Activated naive CD4-positive, alpha-beta T cell treated with anti-CD3 and anti-CD28 coated beads for 36 hours (primary cell): ENCODE measurements at regions not wholly inside any gene's neighbourhood (a gene's known extent, or its start where the extent isn't known, plus 50 kb on each side); places are given as distances from the start of the nearest gene placed in this dataset.

Experiments used
- CTCF ChIA-PET: fragments of 350-600 bp; sonication (Branson Sonifier 250); formaldehyde crosslinking; loops from one replicate; lab custom pipeline; 2021; ENCODE audit warnings: antibody characterized with exemption; lab: Charles Lee
- DNase-seq: peaks from one replicate; pipeline ENCODE4 v3.0.0-alpha.2; 2020
- H3K27ac Mint-ChIP-seq: one replicate; pipeline ENCODE4 v1.8.0; 2021; ENCODE audit warnings: mild to moderate bottlenecking, mixed read lengths
- H3K27me3 Mint-ChIP-seq: one replicate; pipeline ENCODE4 v1.8.0; 2021; ENCODE audit warnings: low read depth, mixed read lengths
- H3K36me3 Mint-ChIP-seq: one replicate; pipeline ENCODE4 v1.8.0; 2021; ENCODE audit warnings: low read depth, mixed read lengths
- H3K4me1 Mint-ChIP-seq: one replicate; pipeline ENCODE4 v1.8.0; 2021; ENCODE audit warnings: low read depth, mixed read lengths
- H3K4me3 Mint-ChIP-seq: one replicate; pipeline ENCODE4 v1.8.0; 2021; ENCODE audit warnings: mild to moderate bottlenecking, moderate library complexity, mixed read lengths
- H3K9me3 Mint-ChIP-seq: one replicate; pipeline ENCODE4 v1.8.0; 2021; ENCODE audit warnings: mixed read lengths
- intact Hi-C: fragments of 100-400 bp; cut with micrococcal nuclease; formaldehyde crosslinking; loops from one replicate; pipeline ENCODE4 v1.15.1; 2023

- no peaks in the 10 kb centered on the region for H3K27me3 Mint-ChIP-seq
- no peak overlapping the region for H3K4me3 Mint-ChIP-seq
- H3K36me3 Mint-ChIP-seq: no peaks in the 10 kb centered on the region
- CTCF ChIA-PET: interaction anchor here (0.5 to 1.4 kb wide), 6 partner anchors 15 to 521 kb away, joined by 3 to 4 read pairs (median 3); no protein-coding TSS in a partner anchor
- DNase-seq: peak; percentile 74
- no peak overlapping the region for H3K27ac Mint-ChIP-seq
- intact Hi-C loops: loop anchor here (1.0 to 10.0 kb wide), 4 partner anchors 194 to 826 kb away; no protein-coding TSS in a partner anchor
- H3K9me3 Mint-ChIP-seq: no peaks in the 10 kb centered on the region
- peaks cover 2% of the 10 kb centered on the region for H3K4me1 Mint-ChIP-seq
These were observed 390.4 kb upstream of the LMCD1 start for GRCh38 chr3:8110966-8111798.

GRCh38 chr3:8112587-8112986, 389.0 kb upstream of the LMCD1 start:
- Mint-ChIP-seq H3K4me1 (peaks cover 2% of the 10 kb centered on the region), H3K4me3 (no peak overlapping the region), H3K36me3 (no peaks in the 10 kb centered on the region), H3K27me3 (no peaks in the 10 kb centered on the region), H3K9me3 (no peaks in the 10 kb centered on the region), H3K27ac (no peak overlapping the region)
- intact Hi-C loops: loop anchor here (10.0 kb wide), 1 partner anchor 192 kb away; no protein-coding TSS in a partner anchor
- DNase-seq: no peak
- CTCF ChIA-PET: no interaction called here

- Mint-ChIP-seq H3K9me3 (peaks cover 7% of the 10 kb centered on the region), H3K27me3 (peaks cover 4% of the 10 kb centered on the region), H3K4me1 (peaks cover 2% of the 10 kb centered on the region), H3K4me3 (no peak overlapping the region), H3K27ac (no peak overlapping the region), H3K36me3 (peaks cover 1% of the 10 kb centered on the region)
- intact Hi-C loops: loop anchor here (10.0 kb wide), 1 partner anchor 191 kb away; no protein-coding TSS in a partner anchor
- no peak for DNase-seq
- CTCF ChIA-PET: no interaction called here
These were observed 388.0 kb upstream of the LMCD1 start for GRCh38 chr3:8113626-8114025.

GRCh38 chr3:8128686-8129085, 372.9 kb upstream of the LMCD1 start:
- Mint-ChIP-seq H3K36me3 (no peaks in the 10 kb centered on the region), H3K9me3 (peaks cover 6% of the 10 kb centered on the region), H3K4me1 (no peaks in the 10 kb centered on the region), H3K27ac (no peak overlapping the region), H3K27me3 (peaks cover 4% of the 10 kb centered on the region), H3K4me3 (no peak overlapping the region)
- intact Hi-C loops: no loop called here
- CTCF ChIA-PET: no interaction called here
- no peak for DNase-seq

- H3K9me3 Mint-ChIP-seq: peaks cover 5% of the 10 kb centered on the region
- H3K27ac Mint-ChIP-seq: no peak overlapping the region
These were observed 365.1 kb upstream of the LMCD1 start for GRCh38 chr3:8136553-8136952.

GRCh38 chr3:8143186-8143585, 358.4 kb upstream of the LMCD1 start:
- intact Hi-C loops: no loop called here
- Mint-ChIP-seq H3K9me3 (no peaks in the 10 kb centered on the region), H3K27me3 (peaks cover 11% of the 10 kb centered on the region), H3K27ac (no peak overlapping the region), H3K36me3 (no peaks in the 10 kb centered on the region), H3K4me3 (no peak overlapping the region), H3K4me1 (no peaks in the 10 kb centered on the region)
- CTCF ChIA-PET: no interaction called here
- no peak for DNase-seq

More at GRCh38 chr3:8136553-8136952, 365.1 kb upstream of the LMCD1 start:
- Mint-ChIP-seq H3K4me3 (no peak overlapping the region), H3K4me1 (no peaks in the 10 kb centered on the region), H3K27me3 (peaks cover 2% of the 10 kb centered on the region), H3K36me3 (no peaks in the 10 kb centered on the region)
- CTCF ChIA-PET: interaction anchor here (1.6 kb wide), 1 partner anchor 103 kb away, joined by 4 read pairs; no protein-coding TSS in a partner anchor
- DNase-seq: no peak
- intact Hi-C loops: no loop called here

- Mint-ChIP-seq H3K27ac (no peak overlapping the region), H3K36me3 (no peaks in the 10 kb centered on the region), H3K4me1 (no peaks in the 10 kb centered on the region), H3K4me3 (no peak overlapping the region), H3K9me3 (no peaks in the 10 kb centered on the region), H3K27me3 (peaks cover 11% of the 10 kb centered on the region)
- CTCF ChIA-PET: no interaction called here
- DNase-seq: no peak
- intact Hi-C loops: no loop called here
These were observed 356.0 kb upstream of the LMCD1 start for GRCh38 chr3:8145661-8146060.

GRCh38 chr3:8147711-8148110, 353.9 kb upstream of the LMCD1 start:
- intact Hi-C loops: no loop called here
- CTCF ChIA-PET: interaction anchor here (1.0 to 1.8 kb wide), 2 partner anchors 154 to 155 kb away, joined by 3 to 4 read pairs; no protein-coding TSS in a partner anchor
- Mint-ChIP-seq H3K27me3 (peaks cover 11% of the 10 kb centered on the region), H3K27ac (no peak overlapping the region), H3K4me3 (no peak overlapping the region), H3K4me1 (no peaks in the 10 kb centered on the region), H3K36me3 (no peaks in the 10 kb centered on the region), H3K9me3 (no peaks in the 10 kb centered on the region)
- no peak for DNase-seq

GRCh38 chr3:8152821-8153418, 348.7 kb upstream of the LMCD1 start:
- no peaks in the 10 kb centered on the region for H3K4me1 Mint-ChIP-seq
- H3K4me3 Mint-ChIP-seq: no peak overlapping the region
- H3K27ac Mint-ChIP-seq: no peak overlapping the region
- intact Hi-C loops: no loop called here
- CTCF ChIA-PET: interaction anchor here (1.0 kb wide), 1 partner anchor 43 kb away, joined by 3 read pairs; no protein-coding TSS in a partner anchor
- no peaks in the 10 kb centered on the region for H3K36me3 Mint-ChIP-seq
- H3K27me3 Mint-ChIP-seq: peaks cover 3% of the 10 kb centered on the region
- no peaks in the 10 kb centered on the region for H3K9me3 Mint-ChIP-seq
- DNase-seq: no peak

GRCh38 chr3:8153800-8154199, 347.8 kb upstream of the LMCD1 start:
- no peaks in the 10 kb centered on the region for H3K36me3 Mint-ChIP-seq
- no peak overlapping the region for H3K4me3 Mint-ChIP-seq
- no peaks in the 10 kb centered on the region for H3K9me3 Mint-ChIP-seq

GRCh38 chr3:8154617-8155016, 347.0 kb upstream of the LMCD1 start:
- Mint-ChIP-seq H3K27ac (no peak overlapping the region), H3K4me1 (no peaks in the 10 kb centered on the region), H3K4me3 (no peak overlapping the region), H3K36me3 (no peaks in the 10 kb centered on the region), H3K27me3 (peaks cover 3% of the 10 kb centered on the region), H3K9me3 (no peaks in the 10 kb centered on the region)
- DNase-seq: no peak
- CTCF ChIA-PET: interaction anchor here (1.3 kb wide), 1 partner anchor 84 kb away, joined by 3 read pairs; no protein-coding TSS in a partner anchor
- intact Hi-C loops: no loop called here

More at GRCh38 chr3:8153800-8154199, 347.8 kb upstream of the LMCD1 start:
- Mint-ChIP-seq H3K4me1 (no peaks in the 10 kb centered on the region), H3K27me3 (peaks cover 3% of the 10 kb centered on the region), H3K27ac (no peak overlapping the region)
- intact Hi-C loops: no loop called here
- no peak for DNase-seq
- CTCF ChIA-PET: interaction anchor here (1.0 kb wide), 1 partner anchor 44 kb away, joined by 3 read pairs; no protein-coding TSS in a partner anchor

GRCh38 chr3:8156138-8156537, 345.5 kb upstream of the LMCD1 start:
- H3K9me3 Mint-ChIP-seq: no peaks in the 10 kb centered on the region
- H3K27me3 Mint-ChIP-seq: peaks cover 6% of the 10 kb centered on the region
- intact Hi-C loops: no loop called here
- H3K36me3 Mint-ChIP-seq: no peaks in the 10 kb centered on the region
- no peak for DNase-seq
- no peaks in the 10 kb centered on the region for H3K4me1 Mint-ChIP-seq
- no peak overlapping the region for H3K4me3 Mint-ChIP-seq
- H3K27ac Mint-ChIP-seq: no peak overlapping the region
- CTCF ChIA-PET: no interaction called here
